ENCODE measurements at regions not wholly inside any gene's neighbourhood (a gene's known extent, or its start where the extent isn't known, plus 50 kb on each side); places are given as distances from the start of the nearest gene placed in this dataset.
"Not testable (repeated sequence)": the region's sequence is repeated elsewhere in the genome, so short reads cannot be mapped to it uniquely, and the experiment has no call there.

DNA sequence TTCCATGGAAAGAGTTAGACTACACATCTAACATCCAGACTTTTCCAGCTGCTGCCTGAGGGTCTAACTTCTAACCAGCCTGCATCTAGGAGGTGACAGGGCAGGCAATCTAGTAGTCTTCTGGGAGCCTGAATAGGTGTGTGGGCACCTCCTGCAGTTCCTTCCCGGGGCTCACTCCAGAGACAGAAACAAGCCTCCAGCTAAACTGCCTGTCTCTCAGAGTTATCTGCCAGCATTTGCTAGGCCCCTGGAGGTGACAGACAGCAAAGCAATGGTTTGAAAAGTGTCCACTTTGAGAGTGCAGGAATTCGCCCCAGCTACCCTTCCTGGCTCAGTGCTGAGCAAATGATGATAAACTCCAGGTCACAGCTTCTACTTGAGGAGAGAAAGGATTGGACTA is 240.5 kb upstream of the PRSS16 start:
- Mint-ChIP-seq H3K36me3 (no peaks in the 10 kb centered on the region), H3K9me3 (ENCODE audit: low read depth) (no peaks in the 10 kb centered on the region), H3K27me3 (peaks cover 25% of the 10 kb centered on the region), H3K27ac (no peak overlapping the region), H3K4me3 (no peak overlapping the region), H3K4me1 (ENCODE audit: low read depth) (no peaks in the 10 kb centered on the region)

DNA sequence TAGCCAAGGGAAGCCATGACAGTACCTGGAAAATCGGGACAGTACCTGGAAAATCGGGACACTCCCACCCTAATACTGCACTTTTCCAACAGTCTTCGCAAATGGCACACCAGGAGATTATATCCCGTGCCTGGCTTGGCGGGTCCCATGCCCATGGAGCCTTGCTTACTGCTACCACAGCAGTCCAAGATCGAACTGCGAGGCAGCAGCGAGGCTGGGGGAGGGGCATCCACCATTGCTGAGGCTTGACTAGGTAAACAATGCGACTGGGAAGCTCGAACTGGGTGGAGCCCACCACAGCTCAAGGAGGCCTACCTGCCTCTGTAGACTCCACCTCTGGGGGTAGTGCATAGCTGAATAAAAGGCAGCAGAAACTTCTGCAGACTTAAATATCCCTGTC is 238.9 kb upstream of the PRSS16 start:
- not testable (repeated sequence) for H3K4me3 Mint-ChIP-seq; H3K9me3 Mint-ChIP-seq (ENCODE audit: low read depth); H3K36me3 Mint-ChIP-seq; H3K4me1 Mint-ChIP-seq (ENCODE audit: low read depth); H3K27ac Mint-ChIP-seq
- H3K27me3 Mint-ChIP-seq = peaks cover 25% of the 10 kb centered on the region

GRCh38 chr6:27014053-27014452 is 233.4 kb upstream of the PRSS16 start:
- H3K27ac Mint-ChIP-seq; H3K4me3 Mint-ChIP-seq; H3K4me1 Mint-ChIP-seq (ENCODE audit: low read depth); H3K36me3 Mint-ChIP-seq: not testable (repeated sequence)
- Mint-ChIP-seq H3K27me3 (peaks cover 13% of the 10 kb centered on the region), H3K9me3 (ENCODE audit: low read depth) (peaks cover 16% of the 10 kb centered on the region)

GRCh38 chr6:27016689-27017088 is 230.8 kb upstream of the PRSS16 start:
- no peaks in the 10 kb centered on the region for H3K27me3 Mint-ChIP-seq
- H3K27ac Mint-ChIP-seq = no peak overlapping the region
- H3K9me3 Mint-ChIP-seq (ENCODE audit: low read depth) = peaks cover 16% of the 10 kb centered on the region
- peaks cover 20% of the 10 kb centered on the region for H3K4me1 Mint-ChIP-seq (ENCODE audit: low read depth)
- no peak overlapping the region for H3K4me3 Mint-ChIP-seq
- H3K36me3 Mint-ChIP-seq = no peaks in the 10 kb centered on the region

- not testable (repeated sequence) for H3K4me3 Mint-ChIP-seq, H3K36me3 Mint-ChIP-seq, H3K27me3 Mint-ChIP-seq, H3K27ac Mint-ChIP-seq
- Mint-ChIP-seq H3K4me1 (ENCODE audit: low read depth) (peaks cover 20% of the 10 kb centered on the region), H3K9me3 (ENCODE audit: low read depth) (peaks cover 16% of the 10 kb centered on the region)
These were observed 229.1 kb upstream of the PRSS16 start for GRCh38 chr6:27018401-27018800.

DNA sequence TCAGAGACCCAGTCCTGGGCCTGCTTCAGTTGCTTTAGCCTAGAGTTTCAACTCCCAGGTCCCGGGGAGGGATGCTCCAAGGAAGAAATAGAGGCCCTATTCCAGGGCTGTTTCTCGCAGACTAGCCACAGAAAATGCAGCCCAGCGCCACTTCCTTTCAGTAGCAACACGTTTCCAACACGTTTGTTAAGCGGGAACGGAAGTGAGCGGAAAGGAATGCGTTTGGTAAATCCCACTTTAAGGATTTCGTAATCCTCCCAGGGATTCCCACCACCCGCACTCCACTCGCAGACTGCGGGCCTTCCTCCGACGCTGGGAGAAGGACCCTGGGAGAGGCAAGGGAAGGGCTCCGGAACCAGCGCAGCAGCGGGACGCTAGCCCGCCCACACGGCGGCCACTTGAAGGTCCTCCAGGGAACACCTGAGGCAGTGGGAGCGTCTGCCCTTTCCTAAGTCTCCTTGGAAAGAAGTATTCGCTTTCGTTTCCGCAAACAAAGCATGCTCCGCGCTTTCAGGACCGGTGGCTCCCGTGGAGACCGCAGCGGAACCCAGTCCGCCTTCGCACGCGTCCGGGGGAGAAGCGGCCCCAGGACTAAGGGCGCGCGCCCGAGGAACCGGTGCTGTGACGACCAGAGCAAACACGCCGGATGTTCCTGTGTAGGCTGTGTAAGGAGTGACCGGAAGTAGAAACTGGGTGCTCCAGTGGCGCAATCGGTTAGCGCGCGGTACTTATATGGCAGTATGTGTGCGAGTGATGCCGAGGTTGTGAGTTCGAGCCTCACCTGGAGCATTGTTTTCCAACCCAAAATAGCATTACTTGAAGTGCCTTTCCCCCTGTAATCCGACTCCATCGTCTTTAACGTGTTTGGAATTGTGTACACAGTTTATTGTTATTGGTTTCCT is 227.6 kb upstream of the PRSS16 start:
- Mint-ChIP-seq H3K4me1 (ENCODE audit: low read depth) (peaks cover 20% of the 10 kb centered on the region), H3K27ac (peak overlapping the region; percentile 84), H3K9me3 (ENCODE audit: low read depth) (peaks cover 16% of the 10 kb centered on the region), H3K36me3 (no peaks in the 10 kb centered on the region), H3K27me3 (peaks cover 13% of the 10 kb centered on the region), H3K4me3 (peak overlapping the region; percentile 86)

- H3K9me3 Mint-ChIP-seq (ENCODE audit: low read depth) = peaks cover 16% of the 10 kb centered on the region
- H3K4me3 Mint-ChIP-seq = peak overlapping the region; percentile 86
- H3K27ac Mint-ChIP-seq = peak overlapping the region; percentile 59
- H3K4me1 Mint-ChIP-seq (ENCODE audit: low read depth) = peaks cover 20% of the 10 kb centered on the region
- no peaks in the 10 kb centered on the region for H3K36me3 Mint-ChIP-seq
- H3K27me3 Mint-ChIP-seq = peaks cover 17% of the 10 kb centered on the region
These were observed 227.0 kb upstream of the PRSS16 start for GRCh38 chr6:27020553-27020880.

DNA sequence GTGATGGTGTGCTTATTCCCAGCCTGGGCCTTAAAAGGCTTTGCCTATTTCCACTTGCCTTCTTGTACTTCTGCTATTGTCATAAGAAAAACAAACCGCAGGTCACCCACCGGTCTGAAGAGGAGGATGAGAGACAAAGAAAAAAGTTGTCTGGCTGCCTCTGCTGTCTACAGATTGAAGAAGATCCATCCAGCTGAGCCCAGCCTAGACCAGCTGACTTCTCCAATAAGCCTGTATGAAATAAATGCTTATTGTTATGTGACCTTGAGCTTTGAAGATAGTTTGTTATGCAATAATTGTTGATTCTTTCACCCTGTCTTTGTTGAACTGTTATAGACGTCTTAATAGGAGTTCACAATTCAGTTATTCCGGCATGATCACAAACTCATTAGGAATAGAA is 223.8 kb upstream of the PRSS16 start:
- peaks cover 20% of the 10 kb centered on the region for H3K4me1 Mint-ChIP-seq (ENCODE audit: low read depth)
- no peaks in the 10 kb centered on the region for H3K36me3 Mint-ChIP-seq
- no peak overlapping the region for H3K27ac Mint-ChIP-seq
- peaks cover 31% of the 10 kb centered on the region for H3K27me3 Mint-ChIP-seq
- H3K4me3 Mint-ChIP-seq = no peak overlapping the region
- peaks cover 4% of the 10 kb centered on the region for H3K9me3 Mint-ChIP-seq (ENCODE audit: low read depth)

- no peaks in the 10 kb centered on the region for H3K9me3 Mint-ChIP-seq (ENCODE audit: low read depth)
- H3K36me3 Mint-ChIP-seq = no peaks in the 10 kb centered on the region
- H3K27ac Mint-ChIP-seq = no peak overlapping the region
- H3K4me3 Mint-ChIP-seq = no peak overlapping the region
- peaks cover 8% of the 10 kb centered on the region for H3K4me1 Mint-ChIP-seq (ENCODE audit: low read depth)
- H3K27me3 Mint-ChIP-seq = peaks cover 34% of the 10 kb centered on the region
These were observed 222.2 kb upstream of the PRSS16 start for GRCh38 chr6:27025351-27025750.

DNA sequence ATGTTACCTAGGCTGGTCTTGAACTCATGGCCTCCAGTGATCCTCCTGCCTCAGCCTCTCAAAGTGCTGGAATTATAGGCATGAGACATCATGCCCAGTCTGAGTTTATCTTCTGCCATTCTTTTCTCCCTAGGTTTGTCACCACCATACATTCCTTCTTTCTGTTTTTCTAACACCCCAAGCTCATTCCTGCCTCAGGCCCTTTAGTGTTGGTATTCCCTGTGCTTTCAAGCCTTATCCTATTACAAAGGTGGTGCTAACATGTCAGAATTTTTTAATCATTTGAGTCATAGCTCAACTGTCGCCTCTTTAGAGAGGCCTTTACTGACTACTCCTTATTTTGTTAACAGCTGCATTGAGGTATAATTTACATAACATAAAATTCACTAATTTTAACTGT is 221.1 kb upstream of the PRSS16 start:
- no peak overlapping the region for H3K27ac Mint-ChIP-seq
- no peaks in the 10 kb centered on the region for H3K4me1 Mint-ChIP-seq (ENCODE audit: low read depth)
- no peaks in the 10 kb centered on the region for H3K9me3 Mint-ChIP-seq (ENCODE audit: low read depth)
- H3K36me3 Mint-ChIP-seq = no peaks in the 10 kb centered on the region
- no peak overlapping the region for H3K4me3 Mint-ChIP-seq
- peaks cover 37% of the 10 kb centered on the region for H3K27me3 Mint-ChIP-seq

DNA sequence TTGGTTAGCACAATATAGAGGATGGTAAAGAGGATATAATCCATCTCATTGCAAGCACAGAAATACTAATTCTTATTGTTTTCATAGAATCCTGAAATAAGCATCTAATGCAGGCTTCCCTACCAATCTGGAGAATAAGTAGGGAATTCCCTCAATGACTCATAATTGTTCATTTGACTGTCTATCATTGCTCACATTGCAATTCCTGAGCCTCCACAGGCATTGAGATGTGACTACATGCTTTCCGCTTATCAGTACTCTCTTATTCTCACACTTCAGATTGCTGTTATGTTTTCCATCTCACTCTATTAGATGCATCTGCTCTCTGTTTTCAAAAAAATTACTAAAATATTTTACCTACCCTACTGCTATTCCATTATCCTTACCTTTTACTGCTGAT is 216.2 kb upstream of the PRSS16 start:
- Mint-ChIP-seq H3K4me3 (no peak overlapping the region), H3K27me3 (peaks cover 35% of the 10 kb centered on the region), H3K4me1 (ENCODE audit: low read depth) (no peaks in the 10 kb centered on the region), H3K36me3 (peaks cover 3% of the 10 kb centered on the region), H3K9me3 (ENCODE audit: low read depth) (no peaks in the 10 kb centered on the region), H3K27ac (no peak overlapping the region)

GRCh38 chr6:27038498-27038897 is 209.0 kb upstream of the PRSS16 start:
- H3K36me3 Mint-ChIP-seq = no peaks in the 10 kb centered on the region
- no peaks in the 10 kb centered on the region for H3K4me1 Mint-ChIP-seq (ENCODE audit: low read depth)
- H3K9me3 Mint-ChIP-seq (ENCODE audit: low read depth) = no peaks in the 10 kb centered on the region
- H3K27ac Mint-ChIP-seq = no peak overlapping the region
- H3K27me3 Mint-ChIP-seq = peaks cover 37% of the 10 kb centered on the region
- H3K4me3 Mint-ChIP-seq = no peak overlapping the region

DNA sequence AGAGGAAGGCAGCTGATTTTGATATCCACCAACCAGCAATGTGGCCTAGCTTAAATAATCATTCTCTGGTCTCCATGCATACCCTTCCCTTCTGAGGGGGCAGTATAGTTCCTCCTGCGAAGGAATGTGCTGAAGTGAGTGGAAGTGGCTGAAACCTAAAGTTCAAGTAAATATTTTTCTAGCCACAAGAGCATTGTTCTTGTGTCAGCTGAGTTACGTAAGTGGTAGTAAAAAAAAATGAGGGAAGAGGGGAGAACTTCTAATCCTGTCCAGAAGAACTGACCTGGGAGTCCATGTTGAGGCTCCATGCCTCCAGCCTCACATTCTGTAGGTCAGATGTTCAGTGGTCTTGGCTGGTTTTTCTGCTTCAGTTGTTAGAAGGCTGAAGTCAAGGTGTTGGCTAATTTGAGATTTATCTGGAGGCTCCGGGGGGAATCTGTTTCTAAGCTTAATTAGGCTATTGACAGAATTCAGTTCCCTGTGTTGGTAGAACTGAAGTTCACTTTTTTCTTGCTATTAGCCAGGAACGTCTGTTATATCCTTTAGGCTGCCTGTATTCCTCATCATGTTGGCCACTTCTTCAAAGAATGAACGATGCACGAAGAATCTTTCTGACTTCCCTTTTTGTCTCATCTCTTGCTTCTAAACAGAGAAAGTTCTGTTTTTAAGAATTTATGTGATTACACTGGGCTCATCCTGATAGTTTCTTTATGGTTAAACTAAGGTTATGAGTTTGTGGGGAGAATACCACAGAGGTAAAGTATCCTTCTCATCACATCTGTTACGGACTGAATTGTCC is 207.1 kb upstream of the PRSS16 start:
- Mint-ChIP-seq H3K9me3 (ENCODE audit: low read depth) (no peaks in the 10 kb centered on the region), H3K36me3 (no peaks in the 10 kb centered on the region), H3K4me1 (ENCODE audit: low read depth) (no peaks in the 10 kb centered on the region), H3K27me3 (peaks cover 31% of the 10 kb centered on the region), H3K4me3 (no peak overlapping the region), H3K27ac (no peak overlapping the region)

- Mint-ChIP-seq H3K9me3 (ENCODE audit: low read depth) (no peaks in the 10 kb centered on the region), H3K4me1 (ENCODE audit: low read depth) (no peaks in the 10 kb centered on the region), H3K4me3 (no peak overlapping the region), H3K27ac (no peak overlapping the region), H3K27me3 (peaks cover 24% of the 10 kb centered on the region), H3K36me3 (no peaks in the 10 kb centered on the region)
These were observed 204.3 kb upstream of the PRSS16 start for GRCh38 chr6:27043244-27043643.

- not testable (repeated sequence) for H3K27ac Mint-ChIP-seq; H3K4me1 Mint-ChIP-seq (ENCODE audit: low read depth); H3K36me3 Mint-ChIP-seq; H3K9me3 Mint-ChIP-seq (ENCODE audit: low read depth); H3K4me3 Mint-ChIP-seq
- peaks cover 22% of the 10 kb centered on the region for H3K27me3 Mint-ChIP-seq
These were observed 202.4 kb upstream of the PRSS16 start for GRCh38 chr6:27045131-27045530.
